ENCODE measurements at regions not wholly inside any gene's neighbourhood (a gene's known extent, or its start where the extent isn't known, plus 50 kb on each side); places are given as distances from the start of the nearest gene placed in this dataset.

DNA sequence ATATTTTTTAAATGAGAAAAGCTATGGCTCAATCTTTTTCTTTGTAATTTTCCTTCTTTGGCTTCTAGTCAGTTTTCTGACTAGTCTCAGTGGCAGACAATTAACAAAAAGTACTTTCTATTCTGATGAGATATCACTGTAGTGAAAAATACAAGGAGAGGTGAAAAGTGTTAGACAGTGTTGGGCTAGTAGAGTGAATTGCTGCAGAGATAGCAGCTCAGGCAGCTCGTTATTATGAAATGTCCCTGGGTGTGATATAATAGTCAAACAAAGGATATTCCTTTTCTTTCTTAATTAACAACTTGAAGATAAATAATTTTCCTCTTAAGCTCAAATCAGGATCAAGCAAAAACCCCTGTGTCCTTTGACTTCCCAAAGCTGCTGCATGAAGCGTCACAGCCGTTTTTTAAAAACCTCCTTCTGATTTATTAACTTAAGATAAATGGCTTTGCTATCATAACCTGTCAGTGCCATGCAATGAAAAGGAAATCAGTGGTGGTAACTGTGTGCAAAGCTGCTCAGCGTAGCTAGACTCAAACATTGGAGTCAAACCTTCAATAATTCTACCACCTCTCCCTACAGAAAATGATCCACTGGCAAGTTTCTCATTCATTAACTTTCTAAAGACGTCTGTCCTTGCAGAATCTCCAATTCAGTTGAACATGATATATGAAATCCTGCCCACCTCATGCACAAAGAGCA, 646.6 kb upstream of the PTBP2 start:
- TF ChIP-seq POLR2AphosphoS5 (IDR thresholded peaks at IDR 0.05; ENCODE audit: low read depth, low read length) (no peak), POLR2A (IDR thresholded peaks at IDR 0.05; ENCODE audit: low read depth, low read length) (no peak), TAF1 (IDR thresholded peaks at IDR 0.05; ENCODE audit: borderline replicate concordance, low read depth, low read length) (no peak)

Measured in GM12892 (cell line).